HG02973 (cell line): ENCODE measurements at regions not wholly inside any gene's neighbourhood (a gene's known extent, or its start where the extent isn't known, plus 50 kb on each side); places are given as distances from the start of the nearest gene placed in this dataset.

Source experiments
- ATAC-seq: cut with Tn5 transposase; IDR thresholded peaks from one replicate; pipeline ENCODE4 v1.9.1; 2021; ENCODE audit warnings: moderate library complexity; ENCODE audit not compliant: unreplicated experiment

GRCh38 chr1:25105836-25106235 is 126.5 kb downstream of the SYF2 start:
- ATAC-seq: no peak

GRCh38 chr1:25104932-25105561 is 127.3 kb downstream of the SYF2 start:
- no peak for ATAC-seq

GRCh38 chr1:25103164-25103795 is 129.0 kb downstream of the SYF2 start:
- ATAC-seq: no peak

- ATAC-seq: no peak
Observed at GRCh38 chr1:25100151-25100833, 132.0 kb downstream of the SYF2 start.

- ATAC-seq: no peak
Observed at GRCh38 chr1:25099343-25099951, 132.9 kb downstream of the SYF2 start.

GRCh38 chr1:25098717-25099116 is 133.6 kb downstream of the SYF2 start:
- ATAC-seq: no peak

GRCh38 chr1:25096307-25097150 is 135.8 kb downstream of the SYF2 start:
- ATAC-seq: no peak

GRCh38 chr1:25095635-25096200 is 136.6 kb downstream of the SYF2 start:
- no peak for ATAC-seq

- no peak for ATAC-seq
Observed at GRCh38 chr1:25094995-25095394, 137.3 kb downstream of the SYF2 start.

- no peak for ATAC-seq
Observed at GRCh38 chr1:25094229-25094628, 138.1 kb downstream of the SYF2 start.

GRCh38 chr1:25091658-25092057 is 140.6 kb downstream of the SYF2 start:
- no peak for ATAC-seq

- ATAC-seq: no peak
Observed at GRCh38 chr1:25090707-25091422, 141.4 kb downstream of the SYF2 start.

- no peak for ATAC-seq
Observed at GRCh38 chr1:25089772-25090171, 142.5 kb downstream of the SYF2 start.

- ATAC-seq: no peak
Observed at GRCh38 chr1:25088946-25089345, 143.4 kb downstream of the SYF2 start.

- no peak for ATAC-seq
Observed at GRCh38 chr1:25088180-25088701, 144.1 kb downstream of the SYF2 start.

GRCh38 chr1:25086518-25087079 is 145.7 kb downstream of the SYF2 start:
- no peak for ATAC-seq

GRCh38 chr1:25084407-25084806 is 147.9 kb downstream of the SYF2 start:
- no peak for ATAC-seq

- ATAC-seq: no peak
Observed at GRCh38 chr1:25083481-25084345, 148.6 kb downstream of the SYF2 start.
